LNCaP clone FGC (cell line): ENCODE measurements at regions not wholly inside any gene's neighbourhood (a gene's known extent, or its start where the extent isn't known, plus 50 kb on each side); places are given as distances from the start of the nearest gene placed in this dataset.

ENCODE experiments used
- DNase-seq: peaks from one replicate; pipeline ENCODE4 v3.0.0-alpha.2; 2011; ENCODE audit warnings: low read depth
- H3K4me3 ChIP-seq: 2 replicates; pipeline ENCODE4 v1.5.1; 2011; ENCODE audit warnings: mild to moderate bottlenecking, low read depth, low read length, control low read depth
- CTCF ChIP-seq: IDR thresholded peaks from 2 replicates; pipeline ENCODE4 v1.5.1; 2012; ENCODE audit warnings: mild to moderate bottlenecking; ENCODE audit not compliant: control insufficient read depth, insufficient read depth; ENCODE audit errors: extremely low read depth

GRCh38 chr3:76043746-76044145 lies 258.4 kb upstream of the ZNF717 start:
- no peak for TF ChIP-seq CTCF
- no peak overlapping the region for H3K4me3 ChIP-seq
- DNase-seq, result no peak

GRCh38 chr3:76044601-76045600 lies 259.6 kb upstream of the ZNF717 start:
- peak; percentile 58 for TF ChIP-seq CTCF
- no peak for DNase-seq
- no peak overlapping the region for H3K4me3 ChIP-seq

- no peak overlapping the region for H3K4me3 ChIP-seq
- no peak for TF ChIP-seq CTCF
- DNase-seq, result no peak
These were observed 262.0 kb upstream of the ZNF717 start for GRCh38 chr3:76047368-76047767.

- no peak overlapping the region for H3K4me3 ChIP-seq
- no peak for DNase-seq
- TF ChIP-seq CTCF, result no peak
These were observed 264.4 kb upstream of the ZNF717 start for GRCh38 chr3:76049776-76050175.

- TF ChIP-seq CTCF, result no peak
- DNase-seq, result no peak
- no peak overlapping the region for H3K4me3 ChIP-seq
These were observed 265.8 kb upstream of the ZNF717 start for GRCh38 chr3:76051145-76051544.

- no peak overlapping the region for H3K4me3 ChIP-seq
- TF ChIP-seq CTCF, result no peak
- DNase-seq, result no peak
These were observed 269.1 kb upstream of the ZNF717 start for GRCh38 chr3:76054404-76054803.
